Vagina (tissue), 2 donors: ENCODE measurements at regions not wholly inside any gene's neighbourhood (a gene's known extent, or its start where the extent isn't known, plus 50 kb on each side); places are given as distances from the start of the nearest gene placed in this dataset.

Source experiments
- POLR2AphosphoS5 ChIP-seq, 2 donors: sonication (generic); formaldehyde crosslinking; IDR thresholded peaks; one replicate each; pipeline ENCODE4 v1.9.0; 2017; ENCODE audit warnings: antibody characterized with exemption in 2 of 2, mild to moderate bottlenecking in 2 of 2, low read depth in 1 of 2; ENCODE audit not compliant: insufficient read depth in 1 of 2
- TF ChIP-seq, protein P1 (sequence below), 3 experiments: fragments of 450-650 bp in 2 of 3; fragments of 200-600 bp in 1 of 3; sonication (generic) in 1 of 3; IDR thresholded peaks; one replicate each; pipeline ENCODE4 v1.5.1; 2017 to 2019; ENCODE audit warnings: antibody characterized with exemption in 3 of 3, mild to moderate bottlenecking in 2 of 3, moderate library complexity in 2 of 3

DNA sequence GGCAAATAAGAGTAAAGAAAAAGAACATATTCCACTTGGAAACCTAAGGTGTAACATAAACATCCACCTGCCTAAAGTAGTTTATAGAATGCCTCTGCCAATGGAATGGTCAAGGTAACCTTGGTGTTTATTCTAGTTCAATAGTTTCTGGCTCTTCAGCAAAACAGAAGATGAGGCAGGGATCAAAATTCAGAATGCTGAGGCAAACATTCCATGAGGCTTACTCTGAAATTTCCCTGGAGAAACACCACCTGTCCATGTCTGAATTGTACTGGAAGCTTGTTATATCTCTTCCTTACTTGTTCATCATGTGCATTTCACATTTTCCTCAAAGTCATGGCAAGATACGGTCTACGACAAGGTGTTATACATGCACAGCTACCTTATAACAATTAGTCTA, 1862.4 kb upstream of the ACO1 start:
- no peak for TF ChIP-seq POLR2AphosphoS5 (IDR thresholded peaks at IDR 0.05; ENCODE audit: insufficient read depth in 1 of 2, low read depth in 1 of 2)
- TF ChIP-seq, protein P1, sequence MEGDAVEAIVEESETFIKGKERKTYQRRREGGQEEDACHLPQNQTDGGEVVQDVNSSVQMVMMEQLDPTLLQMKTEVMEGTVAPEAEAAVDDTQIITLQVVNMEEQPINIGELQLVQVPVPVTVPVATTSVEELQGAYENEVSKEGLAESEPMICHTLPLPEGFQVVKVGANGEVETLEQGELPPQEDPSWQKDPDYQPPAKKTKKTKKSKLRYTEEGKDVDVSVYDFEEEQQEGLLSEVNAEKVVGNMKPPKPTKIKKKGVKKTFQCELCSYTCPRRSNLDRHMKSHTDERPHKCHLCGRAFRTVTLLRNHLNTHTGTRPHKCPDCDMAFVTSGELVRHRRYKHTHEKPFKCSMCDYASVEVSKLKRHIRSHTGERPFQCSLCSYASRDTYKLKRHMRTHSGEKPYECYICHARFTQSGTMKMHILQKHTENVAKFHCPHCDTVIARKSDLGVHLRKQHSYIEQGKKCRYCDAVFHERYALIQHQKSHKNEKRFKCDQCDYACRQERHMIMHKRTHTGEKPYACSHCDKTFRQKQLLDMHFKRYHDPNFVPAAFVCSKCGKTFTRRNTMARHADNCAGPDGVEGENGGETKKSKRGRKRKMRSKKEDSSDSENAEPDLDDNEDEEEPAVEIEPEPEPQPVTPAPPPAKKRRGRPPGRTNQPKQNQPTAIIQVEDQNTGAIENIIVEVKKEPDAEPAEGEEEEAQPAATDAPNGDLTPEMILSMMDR (IDR thresholded peaks at IDR 0.05): no peak
